ENCODE measurements at regions not wholly inside any gene's neighbourhood (a gene's known extent, or its start where the extent isn't known, plus 50 kb on each side); places are given as distances from the start of the nearest gene placed in this dataset.

GRCh38 chr13:70253834-70254233, 145.6 kb upstream of the KLHL1 start:
- Histone ChIP-seq H2AFZ (ENCODE audit: low read length) (no peak overlapping the region), H3K36me3 (replicated peaks in 1 of 2; ENCODE audit: control insufficient read depth in 1 of 2, insufficient read depth in 2 of 2, low read length in 2 of 2) (no peaks in the 10 kb centered on the region), H3K4me3 (replicated peaks in 1 of 3; ENCODE audit: insufficient read depth in 1 of 3, low read depth in 2 of 3, low read length in 3 of 3) (no peak overlapping the region), H3K4me2 (ENCODE audit: low read depth, low read length) (no peak overlapping the region), H3K27ac (ENCODE audit: extremely low read length, insufficient read depth, low read length) (no peak overlapping the region), H3K79me2 (ENCODE audit: insufficient read depth, low read length) (no peaks in the 10 kb centered on the region), H3K9me3 (ENCODE audit: low read length) (no peaks in the 10 kb centered on the region), H3K27me3 (ENCODE audit: control insufficient read depth in 1 of 2, insufficient read depth in 2 of 2, low read length in 2 of 2) (no peaks in the 10 kb centered on the region), H3K9ac (ENCODE audit: insufficient read depth, low read depth, low read length) (no peak overlapping the region), H4K20me1 (ENCODE audit: insufficient read depth, low read length) (no peaks in the 10 kb centered on the region), H3K4me1 (ENCODE audit: insufficient read depth, low read length) (peaks cover 10% of the 10 kb centered on the region)
- in situ Hi-C loops (cut with HindIII; ENCODE audit: extremely low pct_ligation_motif_present, low pct_unique_long_range_greater_than_20kb) = no loop called here
- TF ChIP-seq STAG1 (CRISPR knock-in tag; IDR thresholded peaks at IDR 0.05) (no peak), ZNF652 (CRISPR knock-in tag; IDR thresholded peaks at IDR 0.05; ENCODE audit: borderline replicate concordance, low read depth) (0 out of 2 replicates have a peak, but pooled peaks have one; percentile 24)
- peak; percentile 9 for DNase-seq (ENCODE audit: low spot score)
- CTCF ChIA-PET (ENCODE audit: low intra/inter-chr PET ratio, low total read pairs) = no interaction called here
- intact Hi-C loops (cut with micrococcal nuclease; ENCODE audit: unreplicated experiment) = no loop called here
- POLR2A ChIA-PET = no interaction called here
- no peak for FAIRE-seq
- BruUV-seq (replicated peaks) = no TSS peak
- 0% methylated on average over 1 of the region's 1 CpG for WGBS (ENCODE audit: low lambda C conversion rate)
- no peak for ATAC-seq

DNA sequence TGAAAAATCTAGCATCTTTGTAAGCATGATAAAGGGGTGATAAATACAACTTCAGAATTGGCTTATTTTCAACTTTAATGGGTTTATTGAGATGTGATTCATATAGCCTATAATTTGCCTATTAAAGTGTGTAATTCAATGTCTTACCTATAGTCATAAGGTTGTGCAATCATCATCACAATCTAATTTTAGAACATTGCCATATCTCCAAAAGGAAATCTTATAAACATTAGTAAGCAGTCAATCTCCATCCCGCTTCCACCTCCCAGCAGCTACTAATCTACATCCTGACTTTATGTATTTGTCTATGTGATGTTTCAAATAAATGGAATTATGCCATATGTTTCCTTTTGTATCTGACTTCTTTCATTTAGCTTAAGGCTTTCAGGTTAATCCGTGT, 145.2 kb upstream of the KLHL1 start:
- Histone ChIP-seq H3K9me3 (ENCODE audit: low read length) (no peaks in the 10 kb centered on the region), H3K27ac (ENCODE audit: extremely low read length, insufficient read depth, low read length) (no peak overlapping the region), H4K20me1 (ENCODE audit: insufficient read depth, low read length) (no peaks in the 10 kb centered on the region), H3K9ac (ENCODE audit: insufficient read depth, low read depth, low read length) (no peak overlapping the region), H3K4me3 (replicated peaks in 1 of 3; ENCODE audit: insufficient read depth in 1 of 3, low read depth in 2 of 3, low read length in 3 of 3) (no peak overlapping the region), H3K4me1 (ENCODE audit: insufficient read depth, low read length) (peaks cover 14% of the 10 kb centered on the region), H3K36me3 (replicated peaks in 1 of 2; ENCODE audit: control insufficient read depth in 1 of 2, insufficient read depth in 2 of 2, low read length in 2 of 2) (no peaks in the 10 kb centered on the region), H2AFZ (ENCODE audit: low read length) (no peak overlapping the region), H3K79me2 (ENCODE audit: insufficient read depth, low read length) (no peaks in the 10 kb centered on the region), H3K4me2 (ENCODE audit: low read depth, low read length) (no peak overlapping the region), H3K27me3 (ENCODE audit: control insufficient read depth in 1 of 2, insufficient read depth in 2 of 2, low read length in 2 of 2) (no peaks in the 10 kb centered on the region)
- WGBS (ENCODE audit: low lambda C conversion rate) = 1% methylated on average over 2 of the region's 2 CpGs
- BruUV-seq (replicated peaks) = no TSS peak
- ATAC-seq (no peak), FAIRE-seq (no peak), DNase-seq (ENCODE audit: low spot score) (no peak)
- in situ Hi-C loops (cut with HindIII; ENCODE audit: extremely low pct_ligation_motif_present, low pct_unique_long_range_greater_than_20kb) (no loop called here), intact Hi-C loops (cut with micrococcal nuclease; ENCODE audit: unreplicated experiment) (no loop called here)
- ChIA-PET POLR2A (no interaction called here), CTCF (ENCODE audit: low intra/inter-chr PET ratio, low total read pairs) (no interaction called here)
- peak; percentile 61; the same call in 1 of the 2 replicates for TF ChIP-seq CEBPB (IDR thresholded peaks at IDR 0.05; ENCODE audit: borderline replicate concordance, low read depth, low read length)
- TF ChIP-seq, protein P1, sequence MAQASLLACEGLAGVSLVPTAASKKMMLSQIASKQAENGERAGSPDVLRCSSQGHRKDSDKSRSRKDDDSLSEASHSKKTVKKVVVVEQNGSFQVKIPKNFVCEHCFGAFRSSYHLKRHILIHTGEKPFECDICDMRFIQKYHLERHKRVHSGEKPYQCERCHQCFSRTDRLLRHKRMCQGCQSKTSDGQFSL (CRISPR knock-in tag; IDR thresholded peaks at IDR 0.05) = no peak
